ENCODE measurements at regions not wholly inside any gene's neighbourhood (a gene's known extent, or its start where the extent isn't known, plus 50 kb on each side); places are given as distances from the start of the nearest gene placed in this dataset.

- TF ChIP-seq CTCF (conservative IDR thresholded peaks at IDR 0.05; ENCODE audit: low read depth in 2 of 2) (no peak), ZNF462 (CRISPR knock-in tag; IDR thresholded peaks at IDR 0.05) (no peak), ZNF114 (CRISPR knock-in tag; IDR thresholded peaks at IDR 0.05) (no peak), POLR2AphosphoS5 (IDR thresholded peaks at IDR 0.05; ENCODE audit: low read depth) (no peak), EZH2 (IDR thresholded peaks at IDR 0.05; ENCODE audit: low read depth, unreplicated experiment) (no peak), EZH2phosphoT487 (IDR thresholded peaks at IDR 0.05; ENCODE audit: unreplicated experiment) (no peak), NANOG (IDR thresholded peaks at IDR 0.05; ENCODE audit: borderline replicate concordance) (no peak)
These were observed 1020.5 kb upstream of the SLC10A2 start for GRCh38 chr13:104086759-104087158.

Data from GM23338 (cell line).